SK-N-SH treated with all-trans-retinoic acid at 6 μM for 48 hours (cell line): ENCODE measurements at regions not wholly inside any gene's neighbourhood (a gene's known extent, or its start where the extent isn't known, plus 50 kb on each side); places are given as distances from the start of the nearest gene placed in this dataset.
"Not testable (repeated sequence)": the region's sequence is repeated elsewhere in the genome, so short reads cannot be mapped to it uniquely, and the experiment has no call there.

Experiments used
- CSDC2 ChIP-seq: fragments of 250-450 bp; sonication (Bioruptor Pico); IDR thresholded peaks from 2 replicates; pipeline ENCODE4 v1.5.0; 2020; ENCODE audit warnings: mild to moderate bottlenecking, moderate library complexity
- CSRNP3 ChIP-seq: fragments of 250-450 bp; sonication (Bioruptor Pico); IDR thresholded peaks from 2 replicates; pipeline ENCODE4 v1.5.1; 2021; ENCODE audit warnings: mild to moderate bottlenecking, moderate library complexity
- OSR1 ChIP-seq: fragments of 250-450 bp; sonication (Bioruptor Pico); IDR thresholded peaks from 2 replicates; pipeline ENCODE4 v1.8.0; 2022; ENCODE audit warnings: moderate library complexity, mild to moderate bottlenecking, inconsistent platforms
- RARB ChIP-seq: fragments of 250-450 bp; sonication (Bioruptor Pico); IDR thresholded peaks from 2 replicates; pipeline ENCODE4 v1.8.0; 2021; ENCODE audit warnings: mild to moderate bottlenecking, moderate library complexity
- SNAI2 ChIP-seq: fragments of 250-450 bp; sonication (Bioruptor Pico); IDR thresholded peaks from 2 replicates; pipeline ENCODE4 v1.5.0; 2020; ENCODE audit warnings: mild to moderate bottlenecking, moderate library complexity
- TF ChIP-seq, protein P1 (sequence below): fragments of 250-450 bp; sonication (Bioruptor Pico); IDR thresholded peaks from 2 replicates; pipeline ENCODE4 v1.8.0; 2020; ENCODE audit warnings: mild to moderate bottlenecking, moderate library complexity, borderline replicate concordance
- TF ChIP-seq, protein P2 (sequence below): fragments of 250-450 bp; sonication (Bioruptor Pico); IDR thresholded peaks from 2 replicates; pipeline ENCODE4 v1.5.1; 2020; ENCODE audit warnings: low read depth, mild to moderate bottlenecking, moderate library complexity

GRCh38 chr2:52006821-52007366 lies 975.0 kb upstream of the NRXN1 start:
- TF ChIP-seq SNAI2 (CRISPR knock-in tag); RARB; CSRNP3 (CRISPR knock-in tag); OSR1 (CRISPR knock-in tag); CSDC2 (CRISPR knock-in tag): not testable (repeated sequence)
- TF ChIP-seq, protein P1, sequence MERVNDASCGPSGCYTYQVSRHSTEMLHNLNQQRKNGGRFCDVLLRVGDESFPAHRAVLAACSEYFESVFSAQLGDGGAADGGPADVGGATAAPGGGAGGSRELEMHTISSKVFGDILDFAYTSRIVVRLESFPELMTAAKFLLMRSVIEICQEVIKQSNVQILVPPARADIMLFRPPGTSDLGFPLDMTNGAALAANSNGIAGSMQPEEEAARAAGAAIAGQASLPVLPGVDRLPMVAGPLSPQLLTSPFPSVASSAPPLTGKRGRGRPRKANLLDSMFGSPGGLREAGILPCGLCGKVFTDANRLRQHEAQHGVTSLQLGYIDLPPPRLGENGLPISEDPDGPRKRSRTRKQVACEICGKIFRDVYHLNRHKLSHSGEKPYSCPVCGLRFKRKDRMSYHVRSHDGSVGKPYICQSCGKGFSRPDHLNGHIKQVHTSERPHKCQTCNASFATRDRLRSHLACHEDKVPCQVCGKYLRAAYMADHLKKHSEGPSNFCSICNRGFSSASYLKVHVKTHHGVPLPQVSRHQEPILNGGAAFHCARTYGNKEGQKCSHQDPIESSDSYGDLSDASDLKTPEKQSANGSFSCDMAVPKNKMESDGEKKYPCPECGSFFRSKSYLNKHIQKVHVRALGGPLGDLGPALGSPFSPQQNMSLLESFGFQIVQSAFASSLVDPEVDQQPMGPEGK (CRISPR knock-in tag): not testable (repeated sequence)
- TF ChIP-seq, protein P2, sequence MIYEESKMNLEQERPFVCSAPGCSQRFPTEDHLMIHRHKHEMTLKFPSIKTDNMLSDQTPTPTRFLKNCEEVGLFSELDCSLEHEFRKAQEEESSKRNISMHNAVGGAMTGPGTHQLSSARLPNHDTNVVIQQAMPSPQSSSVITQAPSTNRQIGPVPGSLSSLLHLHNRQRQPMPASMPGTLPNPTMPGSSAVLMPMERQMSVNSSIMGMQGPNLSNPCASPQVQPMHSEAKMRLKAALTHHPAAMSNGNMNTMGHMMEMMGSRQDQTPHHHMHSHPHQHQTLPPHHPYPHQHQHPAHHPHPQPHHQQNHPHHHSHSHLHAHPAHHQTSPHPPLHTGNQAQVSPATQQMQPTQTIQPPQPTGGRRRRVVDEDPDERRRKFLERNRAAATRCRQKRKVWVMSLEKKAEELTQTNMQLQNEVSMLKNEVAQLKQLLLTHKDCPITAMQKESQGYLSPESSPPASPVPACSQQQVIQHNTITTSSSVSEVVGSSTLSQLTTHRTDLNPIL (CRISPR knock-in tag): not testable (repeated sequence)
